ENCODE measurements at regions not wholly inside any gene's neighbourhood (a gene's known extent, or its start where the extent isn't known, plus 50 kb on each side); places are given as distances from the start of the nearest gene placed in this dataset.

GRCh38 chr10:29841724-29842649, 207.2 kb upstream of the SVIL start:
- Histone ChIP-seq H3K4me3 (no peak overlapping the region), H3K4me2 (ENCODE audit: insufficient read depth, low read length) (no peak overlapping the region), H2AFZ (ENCODE audit: low read depth, low read length) (no peak overlapping the region), H3K27ac (ENCODE audit: extremely low read depth, low read depth, low read length) (no peak overlapping the region), H3K9me3 (replicated peaks; ENCODE audit: control insufficient read depth, insufficient read depth, low read depth, low read length) (no peaks in the 10 kb centered on the region), H3K27me3 (ENCODE audit: control insufficient read depth in 2 of 2, insufficient read depth in 2 of 2, low read length in 2 of 2) (peaks cover 0 to 32% of the 10 kb centered on the region in 2 experiments; a peak in 3 of 5 replicates), H4K20me1 (replicated peaks; ENCODE audit: control insufficient read depth, insufficient read depth, low read length) (0 out of 2 replicates have a peak, but pooled peaks cover 3% of the 10 kb centered on the region), H3K9ac (ENCODE audit: insufficient read depth in 1 of 2, low read depth in 2 of 2, low read length in 2 of 2) (no peak overlapping the region), H3K79me2 (ENCODE audit: control insufficient read depth, insufficient read depth, low read length) (no peaks in the 10 kb centered on the region), H3K4me1 (replicated peaks in 1 of 2; ENCODE audit: control insufficient read depth in 2 of 2, insufficient read depth in 2 of 2, low read length in 2 of 2) (no peaks in the 10 kb centered on the region), H3K9me1 (ENCODE audit: control insufficient read depth, insufficient read depth, low read length) (no peaks in the 10 kb centered on the region), H3K36me3 (ENCODE audit: control insufficient read depth, insufficient read depth, low read length) (no peaks in the 10 kb centered on the region)
- BruUV-seq (replicated peaks): no TSS peak
- CTCF ChIA-PET (ENCODE audit: low intra/inter-chr PET ratio): no interaction called here
- DNase-seq (ENCODE audit: extremely low read depth in 1 of 4, low spot score in 3 of 4) (no peak), ATAC-seq (no peak), FAIRE-seq (no peak)
- TF ChIP-seq ZNF561 (CRISPR knock-in tag; conservative IDR thresholded peaks at IDR 0.05) (no peak), NKRF (IDR thresholded peaks at IDR 0.05; ENCODE audit: borderline replicate concordance) (no peak), ZFP30 (CRISPR knock-in tag; IDR thresholded peaks at IDR 0.05; ENCODE audit: borderline replicate concordance) (no peak), ZNF830 (CRISPR knock-in tag; IDR thresholded peaks at IDR 0.05) (no peak), NR2C2 (CRISPR knock-in tag; IDR thresholded peaks at IDR 0.05) (no peak), NR2C2 (tag; IDR thresholded peaks at IDR 0.05) (no peak), SIRT6 (IDR thresholded peaks at IDR 0.05; ENCODE audit: low read depth, low read length) (no peak), TFAM (CRISPR knock-in tag; conservative IDR thresholded peaks at IDR 0.05) (no peak), AFF1 (IDR thresholded peaks at IDR 0.05; ENCODE audit: low read depth in 1 of 2, partially characterized antibody in 2 of 2) (no peak), LARP7 (IDR thresholded peaks at IDR 0.05) (no peak), ASH1L (IDR thresholded peaks at IDR 0.05; ENCODE audit: borderline replicate concordance, low read depth, partially characterized antibody) (no peak), ZC3H11A (IDR thresholded peaks at IDR 0.05; ENCODE audit: low read depth, low read length) (no peak)
- in situ Hi-C loops (cut with MboI): no loop called here
- 3% methylated on average over 16 of the region's 16 CpGs for WGBS (ENCODE audit: insufficient coverage, low coverage, missing lambda C conversion rate)
- intact Hi-C loops (cut with micrococcal nuclease): no loop called here
- POLR2A ChIA-PET: no interaction called here

All from K562 (cell line).